Choroid plexus epithelial cell (primary cell): ENCODE measurements at regions not wholly inside any gene's neighbourhood (a gene's known extent, or its start where the extent isn't known, plus 50 kb on each side); places are given as distances from the start of the nearest gene placed in this dataset.

Experiments
- DNase-seq: peaks from one replicate; pipeline ENCODE4 v3.0.0-alpha.2; 2010; ENCODE audit warnings: low read depth
- H3K4me3 ChIP-seq: 2 replicates; pipeline ENCODE4 v1.5.1; 2011; ENCODE audit warnings: low read depth, mild to moderate bottlenecking, control low read depth, low read length, moderate library complexity
- TF ChIP-seq, protein P1 (sequence below): conservative IDR thresholded peaks from 2 replicates; pipeline ENCODE4 v1.5.1; 2011; ENCODE audit warnings: low read depth, mild to moderate bottlenecking, control low read depth, inconsistent platforms, low read length, moderate library complexity

- no peak for DNase-seq
- H3K4me3 ChIP-seq = no peak overlapping the region
- TF ChIP-seq, protein P1, sequence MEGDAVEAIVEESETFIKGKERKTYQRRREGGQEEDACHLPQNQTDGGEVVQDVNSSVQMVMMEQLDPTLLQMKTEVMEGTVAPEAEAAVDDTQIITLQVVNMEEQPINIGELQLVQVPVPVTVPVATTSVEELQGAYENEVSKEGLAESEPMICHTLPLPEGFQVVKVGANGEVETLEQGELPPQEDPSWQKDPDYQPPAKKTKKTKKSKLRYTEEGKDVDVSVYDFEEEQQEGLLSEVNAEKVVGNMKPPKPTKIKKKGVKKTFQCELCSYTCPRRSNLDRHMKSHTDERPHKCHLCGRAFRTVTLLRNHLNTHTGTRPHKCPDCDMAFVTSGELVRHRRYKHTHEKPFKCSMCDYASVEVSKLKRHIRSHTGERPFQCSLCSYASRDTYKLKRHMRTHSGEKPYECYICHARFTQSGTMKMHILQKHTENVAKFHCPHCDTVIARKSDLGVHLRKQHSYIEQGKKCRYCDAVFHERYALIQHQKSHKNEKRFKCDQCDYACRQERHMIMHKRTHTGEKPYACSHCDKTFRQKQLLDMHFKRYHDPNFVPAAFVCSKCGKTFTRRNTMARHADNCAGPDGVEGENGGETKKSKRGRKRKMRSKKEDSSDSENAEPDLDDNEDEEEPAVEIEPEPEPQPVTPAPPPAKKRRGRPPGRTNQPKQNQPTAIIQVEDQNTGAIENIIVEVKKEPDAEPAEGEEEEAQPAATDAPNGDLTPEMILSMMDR = no peak
These were observed 131.2 kb upstream of the ZNF608 start for GRCh38 chr5:124877501-124878146.

GRCh38 chr5:124878583-124879342 is 132.3 kb upstream of the ZNF608 start:
- H3K4me3 ChIP-seq = no peak overlapping the region
- DNase-seq = no peak
- TF ChIP-seq, protein P1 = no peak

DNA sequence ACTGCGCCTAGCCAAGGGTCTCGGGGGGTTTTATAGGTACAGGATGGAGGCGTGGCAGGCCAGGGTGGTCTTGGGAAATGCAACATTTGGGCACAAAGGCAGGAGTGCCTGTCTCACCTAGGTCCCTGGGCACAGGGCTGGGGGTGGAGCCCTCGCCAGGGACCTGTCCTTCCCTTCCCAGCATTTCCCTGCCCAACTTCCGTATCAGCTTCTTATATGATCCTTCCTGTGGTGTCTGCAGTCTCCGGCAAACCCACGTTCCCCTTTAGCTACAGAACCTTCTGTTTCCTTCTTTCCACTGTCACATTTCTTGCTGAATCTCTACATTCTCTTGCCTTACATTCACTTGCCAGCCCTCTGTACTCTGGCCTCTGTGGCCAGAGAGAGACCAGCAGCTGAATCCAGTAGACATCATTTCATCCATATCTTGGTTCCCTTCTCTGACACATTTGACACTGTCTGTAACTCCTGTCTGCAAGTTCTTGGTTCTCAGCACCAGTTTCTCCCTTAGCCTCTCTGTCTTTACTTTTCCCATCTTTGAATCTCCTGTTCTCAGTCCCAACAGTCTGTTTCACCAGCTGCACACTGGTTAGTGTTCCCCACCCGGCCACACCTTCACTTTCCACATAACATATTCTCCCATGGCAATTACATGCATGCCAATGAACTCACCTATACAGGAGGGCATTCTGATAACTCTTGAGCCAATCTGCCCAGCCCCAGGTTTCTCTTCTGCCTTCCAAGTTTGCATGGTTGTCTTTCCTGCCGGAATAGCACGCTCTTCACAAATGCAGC is 134.7 kb upstream of the ZNF608 start:
- DNase-seq = no peak
- TF ChIP-seq, protein P1 = no peak
- H3K4me3 ChIP-seq = no peak overlapping the region

- DNase-seq = no peak
- TF ChIP-seq, protein P1 = no peak
- H3K4me3 ChIP-seq = no peak overlapping the region
These were observed 137.2 kb upstream of the ZNF608 start for GRCh38 chr5:124883681-124884080.

DNA sequence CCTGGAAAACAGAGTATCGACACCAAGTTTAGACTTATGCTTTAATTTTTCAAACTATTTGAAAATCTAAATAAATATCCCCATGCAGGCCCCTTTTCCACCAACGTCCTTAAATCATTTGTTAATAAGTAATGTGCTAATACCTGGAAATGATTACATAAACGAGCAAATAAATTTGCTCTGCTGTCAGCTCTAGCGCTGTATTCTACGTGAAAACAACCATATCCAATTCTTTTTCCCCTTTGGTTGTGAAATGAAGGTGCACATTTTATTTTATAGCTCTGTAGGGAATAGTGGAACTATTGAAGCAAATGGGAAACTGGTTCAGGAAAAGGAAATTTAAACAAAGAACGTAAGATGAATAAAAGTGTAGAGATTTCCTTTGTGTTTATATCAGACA is 137.7 kb upstream of the ZNF608 start:
- DNase-seq = no peak
- TF ChIP-seq, protein P1 = no peak

DNA sequence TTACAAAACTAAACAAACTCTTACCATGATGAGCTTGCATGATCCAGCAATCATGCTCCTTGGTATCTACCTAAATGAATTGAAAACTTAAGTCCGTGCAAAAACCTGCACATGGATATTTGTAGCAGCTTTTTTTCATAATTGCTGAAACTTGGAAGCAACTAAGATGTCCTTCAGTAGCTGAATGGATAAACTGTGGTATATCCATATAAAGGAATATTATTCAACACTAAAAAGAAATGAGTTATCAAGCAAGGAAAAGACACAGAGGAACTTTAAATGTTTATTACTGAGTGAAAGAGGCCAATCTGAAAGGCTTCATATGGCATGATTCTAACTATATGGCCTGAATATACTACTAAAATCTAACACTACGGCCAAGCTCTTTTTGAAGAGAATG is 139.1 kb upstream of the ZNF608 start:
- DNase-seq = no peak
- H3K4me3 ChIP-seq = no peak overlapping the region
- TF ChIP-seq, protein P1 = no peak

More for the DNA sequence above, 137.7 kb upstream of the ZNF608 start:
- H3K4me3 ChIP-seq = no peak overlapping the region
